Kasumi-1 (cell line): ENCODE measurements at regions not wholly inside any gene's neighbourhood (a gene's known extent, or its start where the extent isn't known, plus 50 kb on each side); places are given as distances from the start of the nearest gene placed in this dataset.
"Not testable (repeated sequence)": the region's sequence is repeated elsewhere in the genome, so short reads cannot be mapped to it uniquely, and the experiment has no call there.

Source experiments
- DNase-seq, 2 experiments: peaks; one replicate each; lab custom pipeline; 2025; lab: John Stamatoyannopoulos, UW

GRCh38 chr1:241447031-241447644 lies 72.4 kb downstream of the FH start:
- no peak for DNase-seq

DNA sequence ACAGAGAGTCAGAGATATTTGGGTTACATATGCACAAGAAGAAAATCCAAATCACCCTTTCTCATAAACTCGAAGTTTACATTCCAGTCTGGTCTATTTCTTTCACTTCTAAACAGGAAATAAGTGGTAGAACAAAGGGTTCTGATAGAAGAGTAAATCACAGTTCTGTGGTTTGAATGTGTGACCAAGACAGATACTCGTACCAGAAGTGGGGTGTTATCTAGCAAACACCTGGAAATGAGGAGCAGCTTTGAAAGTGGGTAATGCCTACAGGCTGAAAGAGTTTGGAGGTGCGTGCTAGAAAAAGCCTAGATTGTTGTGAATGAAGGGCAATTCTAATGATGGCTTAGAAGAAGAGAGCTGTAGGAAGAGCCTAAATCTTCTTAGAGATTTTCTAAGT lies 74.7 kb downstream of the FH start:
- DNase-seq = no peak

GRCh38 chr1:241443561-241443960 lies 76.0 kb downstream of the FH start:
- DNase-seq = no peak

DNA sequence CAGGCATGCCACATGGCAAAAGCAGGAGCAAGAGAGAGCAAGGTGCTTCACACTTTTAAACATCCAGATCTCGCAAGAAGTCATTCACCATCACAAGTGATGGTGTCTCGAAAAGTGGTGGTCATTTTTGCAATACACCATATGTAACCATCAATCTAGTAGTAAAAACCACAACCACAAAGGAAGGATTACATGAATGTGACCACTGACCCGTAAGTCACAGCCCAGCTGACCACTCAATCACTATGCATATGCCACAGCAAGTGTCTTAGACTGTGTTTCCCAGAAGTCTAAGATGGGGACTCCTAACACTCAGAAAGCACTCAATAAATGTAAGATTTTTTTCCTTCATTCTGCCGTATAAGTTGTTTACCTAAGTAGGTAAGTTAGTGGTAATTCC lies 76.9 kb downstream of the FH start:
- no peak for DNase-seq

- DNase-seq = no peak
Measured at GRCh38 chr1:241440904-241441303, 78.7 kb downstream of the FH start.

- not testable (repeated sequence) for DNase-seq
Measured at GRCh38 chr1:241438686-241439085, 80.9 kb downstream of the FH start.

- DNase-seq = no peak
Measured at GRCh38 chr1:241432241-241432640, 75.2 kb upstream of the RGS7 start.

DNA sequence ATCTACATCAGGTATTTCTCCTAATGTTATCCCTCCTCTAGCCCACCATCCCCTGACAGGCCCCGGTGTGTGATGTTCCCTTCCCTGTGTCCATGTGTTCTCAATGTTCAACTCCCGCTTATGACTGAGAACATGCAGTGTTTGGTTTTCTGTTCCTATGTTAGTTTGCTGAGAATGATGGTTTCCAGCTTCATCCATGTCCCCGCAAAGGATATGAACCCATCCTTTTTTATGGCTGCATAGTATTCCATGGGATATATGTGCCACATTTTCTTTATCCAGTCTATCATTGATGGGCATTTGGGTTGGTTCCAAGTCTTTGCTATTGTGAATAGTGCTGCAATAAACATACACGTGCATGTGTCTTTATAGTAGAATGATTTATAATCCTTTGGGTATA lies 68.1 kb upstream of the RGS7 start:
- not testable (repeated sequence) for DNase-seq

- DNase-seq = no peak
Measured at GRCh38 chr1:241424480-241424971, 67.5 kb upstream of the RGS7 start.

DNA sequence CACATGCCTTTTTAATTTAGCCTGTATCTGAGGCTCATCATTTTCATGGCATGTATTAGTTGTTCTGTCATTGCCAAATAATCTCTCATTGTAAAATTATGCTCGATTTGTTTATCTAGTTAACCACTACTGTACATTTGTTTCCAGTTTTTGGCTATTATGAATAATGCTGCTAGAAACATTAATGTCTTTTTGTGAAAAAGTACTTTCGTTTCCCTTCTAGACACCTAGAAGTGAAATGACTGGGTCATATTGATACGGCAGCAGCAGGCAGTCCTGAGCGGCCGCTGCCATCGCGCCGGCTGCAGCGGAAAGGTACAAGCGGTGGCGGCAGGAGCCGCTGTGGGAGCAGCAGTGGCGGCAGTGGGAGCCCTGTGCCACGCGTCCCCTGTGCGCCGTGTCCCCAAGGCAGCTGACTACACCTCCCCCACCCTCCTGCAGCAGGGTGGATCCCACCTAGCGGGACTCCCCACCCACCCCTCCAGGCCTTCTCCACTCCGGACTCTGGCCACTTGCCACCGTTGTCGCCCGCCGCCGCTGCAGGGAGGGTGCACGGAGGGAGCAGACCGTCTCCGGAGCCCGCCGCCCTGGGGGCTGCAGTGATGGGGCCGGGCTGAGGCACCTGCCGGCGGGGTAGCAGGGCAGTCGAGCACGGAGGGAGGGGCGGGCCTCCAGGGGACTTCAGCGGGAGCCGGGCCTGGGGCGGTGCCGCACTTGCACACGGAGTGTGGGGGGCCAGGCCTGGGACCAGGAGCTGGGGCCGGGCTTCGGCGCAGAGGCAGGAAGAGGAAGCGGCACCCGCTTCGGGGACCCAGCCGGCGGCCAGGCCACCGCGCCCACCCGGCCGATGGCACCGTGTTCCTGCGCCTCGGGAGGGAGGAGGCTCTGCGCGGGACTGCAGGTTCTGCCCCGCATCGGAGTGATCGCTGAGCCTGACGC lies 66.8 kb upstream of the RGS7 start:
- peak; percentile 34 to 43 for DNase-seq

DNA sequence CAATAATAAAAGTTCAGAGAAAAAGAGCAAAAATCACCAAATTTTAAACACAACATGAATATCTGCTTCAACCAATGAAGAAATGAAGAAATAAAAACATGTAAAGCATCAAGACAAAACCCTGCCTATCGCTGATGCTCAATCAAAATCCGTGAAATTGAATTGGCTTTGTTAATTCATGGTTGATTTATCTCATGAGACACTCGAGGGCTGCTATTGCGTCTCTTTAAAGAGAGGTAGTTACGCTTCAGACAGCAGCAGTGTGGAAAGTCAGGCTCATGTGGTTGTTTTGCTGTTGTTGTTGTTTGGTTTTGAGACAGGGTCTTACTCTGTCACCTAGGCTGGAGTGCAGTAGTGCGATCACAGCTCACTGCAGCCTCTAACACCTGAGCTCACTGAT lies 65.5 kb upstream of the RGS7 start:
- DNase-seq = no peak

DNA sequence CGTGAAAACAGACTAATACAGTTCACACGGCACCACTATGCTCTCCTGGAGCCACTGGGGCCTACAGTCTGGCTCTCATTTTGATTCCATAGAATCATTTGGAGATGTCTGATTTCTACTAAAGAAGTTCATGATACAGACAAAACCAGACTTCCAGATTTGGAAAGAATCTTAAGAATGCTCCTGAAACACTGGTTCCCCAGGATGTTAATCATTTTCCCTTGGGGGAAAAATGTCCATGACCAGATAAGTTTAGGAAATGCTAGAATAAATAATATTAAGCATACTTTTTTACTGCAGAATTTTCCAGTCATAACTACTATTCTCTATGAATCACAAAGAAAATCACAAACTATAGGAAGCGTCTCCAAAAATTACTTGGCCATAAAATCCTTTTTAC lies 63.0 kb upstream of the RGS7 start:
- DNase-seq = no peak

GRCh38 chr1:241417258-241417657 lies 60.3 kb upstream of the RGS7 start:
- no peak for DNase-seq

- DNase-seq = no peak
Measured at GRCh38 chr1:241413974-241414373, 57.0 kb upstream of the RGS7 start.

DNA sequence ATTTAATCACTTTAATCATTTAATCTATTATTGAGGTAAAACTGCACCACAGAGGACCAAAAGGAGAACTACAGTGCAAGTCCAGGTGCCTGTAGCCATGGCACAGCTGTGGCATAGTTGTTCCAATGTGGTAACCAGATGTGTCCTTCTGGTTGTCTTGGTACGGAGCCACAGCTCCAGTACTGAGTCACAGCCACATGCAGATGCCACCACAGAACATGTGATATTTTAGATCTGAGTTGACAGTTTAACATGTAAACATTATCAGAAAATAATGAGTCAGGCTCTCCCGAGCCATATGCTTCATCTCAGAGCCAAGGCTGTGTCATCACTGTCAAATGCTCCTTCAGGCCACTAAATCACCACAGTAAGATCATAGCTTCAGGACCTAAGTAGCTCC lies 56.4 kb upstream of the RGS7 start:
- DNase-seq = no peak

DNA sequence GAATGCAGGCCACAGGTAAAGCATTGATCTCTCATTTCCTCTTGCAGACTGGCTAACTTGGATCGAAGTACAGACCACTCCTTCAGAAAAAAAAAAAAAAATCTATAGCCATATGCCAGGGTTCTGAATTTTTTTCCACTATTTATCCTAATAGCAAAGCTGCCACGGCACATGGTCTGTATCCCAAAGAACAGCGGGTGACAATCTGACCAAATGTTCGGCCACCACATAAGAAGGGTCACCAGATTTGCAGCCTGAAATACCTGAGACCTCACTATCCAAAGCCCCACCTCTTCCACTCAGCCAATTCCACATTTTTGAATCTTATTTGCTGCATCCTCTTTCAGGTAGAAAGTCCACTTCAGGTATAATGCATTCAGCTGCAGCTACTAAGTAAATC lies 55.6 kb upstream of the RGS7 start:
- DNase-seq = no peak

GRCh38 chr1:241411776-241412338 lies 54.9 kb upstream of the RGS7 start:
- DNase-seq = no peak

- no peak for DNase-seq
Measured at GRCh38 chr1:241411056-241411775, 54.2 kb upstream of the RGS7 start.

DNA sequence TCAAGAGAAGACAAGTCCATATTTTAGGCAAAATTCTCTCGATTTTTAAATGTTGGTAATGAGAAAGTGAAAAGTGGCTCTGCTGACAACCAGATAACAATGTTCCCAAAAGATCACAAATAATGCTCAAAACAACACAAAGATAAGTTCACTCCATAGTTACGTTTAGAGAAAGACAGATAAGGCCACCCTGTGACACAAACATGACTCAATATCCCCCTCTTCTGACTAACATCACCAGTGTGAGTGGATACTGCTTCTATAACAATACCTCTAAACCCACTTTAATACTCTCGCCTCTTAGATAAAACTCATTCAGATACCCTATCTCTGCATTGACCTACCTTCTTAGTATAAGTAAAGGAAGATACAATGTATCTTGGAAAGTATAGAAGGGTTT lies 51.2 kb upstream of the RGS7 start:
- DNase-seq = peak; percentile 1 to 9
